HepG2 (cell line): ENCODE measurements at regions not wholly inside any gene's neighbourhood (a gene's known extent, or its start where the extent isn't known, plus 50 kb on each side); places are given as distances from the start of the nearest gene placed in this dataset.

ENCODE experiments used
- GRHL1 ChIP-seq: sonication (generic); formaldehyde crosslinking; conservative IDR thresholded peaks from 2 replicates; pipeline ENCODE4 v1.8.0; 2022; ENCODE audit warnings: missing genetic modification reagents
- NFRKB ChIP-seq: fragments of 450-650 bp; IDR thresholded peaks from 2 replicates; pipeline ENCODE4 v1.6.1; 2017
- NFYB ChIP-seq: sonication (generic); formaldehyde crosslinking; IDR thresholded peaks from 2 replicates; pipeline ENCODE4 v1.4.0; 2020; ENCODE audit warnings: missing genetic modification reagents
- NFYC ChIP-seq: IDR thresholded peaks from 2 replicates; pipeline ENCODE4 v1.6.1; 2016; ENCODE audit warnings: missing genetic modification reagents, missing compliant biosample characterization
- USF2 ChIP-seq, 2 experiments: sonication (generic) in 1 of 2; formaldehyde crosslinking in 1 of 2; IDR thresholded peaks; 2 replicates each; pipeline versions ENCODE4 v1.5.1 to v1.6.1; 2011 to 2020; ENCODE audit warnings: borderline replicate concordance in 1 of 2, low read depth in 1 of 2, low read length in 1 of 2, mild to moderate bottlenecking in 1 of 2, missing genetic modification reagents in 1 of 2, moderate library complexity in 1 of 2
- ZFP90 ChIP-seq: sonication (generic); formaldehyde crosslinking; IDR thresholded peaks from 2 replicates; pipeline ENCODE4 v1.8.0; 2022; ENCODE audit warnings: missing genetic modification reagents, mild to moderate bottlenecking, inconsistent platforms, borderline replicate concordance
- ZNF180 ChIP-seq: sonication (generic); formaldehyde crosslinking; IDR thresholded peaks from 2 replicates; pipeline ENCODE4 v1.4.0; 2020; ENCODE audit warnings: low read depth, missing genetic modification reagents, borderline replicate concordance
- ZNF292 ChIP-seq: sonication (generic); formaldehyde crosslinking; IDR thresholded peaks from 2 replicates; pipeline ENCODE4 v1.8.1; 2022; ENCODE audit warnings: mild to moderate bottlenecking, low read depth, missing genetic modification reagents, borderline replicate concordance
- ZNF546 ChIP-seq: sonication (generic); formaldehyde crosslinking; conservative IDR thresholded peaks from 2 replicates; pipeline ENCODE4 v1.8.1; 2023; ENCODE audit warnings: mild to moderate bottlenecking, missing genetic modification reagents
- ZNF747 ChIP-seq: sonication (generic); formaldehyde crosslinking; IDR thresholded peaks from 2 replicates; pipeline ENCODE4 v1.8.1; 2023; ENCODE audit warnings: missing genetic modification reagents, mild to moderate bottlenecking, borderline replicate concordance

- TF ChIP-seq ZNF546 (no peak), NFYC (peak; percentile 70), NFRKB (no peak), ZNF292 (no peak), NFYB (CRISPR knock-in tag) (peak; percentile 64), GRHL1 (CRISPR knock-in tag) (no peak), ZNF180 (no peak), ZNF747 (CRISPR knock-in tag) (no peak), ZFP90 (CRISPR knock-in tag) (no peak), USF2 (IDR thresholded peaks at IDR 0.05; ENCODE audit: low read depth, low read length) (peak; percentile 60), USF2 (CRISPR knock-in tag; IDR thresholded peaks at IDR 0.05; ENCODE audit: borderline replicate concordance) (peak; percentile 46; the same call in 1 of the 2 replicates)
Measured at GRCh38 chr20:56949318-56949717, 317.1 kb downstream of the BMP7 start (continued).
